WI38 (cell line): ENCODE measurements at regions not wholly inside any gene's neighbourhood (a gene's known extent, or its start where the extent isn't known, plus 50 kb on each side); places are given as distances from the start of the nearest gene placed in this dataset.

Experiments used
- H3K4me3 ChIP-seq: 2 replicates; pipeline ENCODE4 v1.5.1; 2011; ENCODE audit warnings: low read depth, mild to moderate bottlenecking, control low read depth, low read length
- CTCF ChIP-seq: IDR thresholded peaks from 2 replicates; pipeline ENCODE4 v1.5.1; 2012; ENCODE audit warnings: low read depth, mild to moderate bottlenecking, control low read depth, low read length

GRCh38 chr2:226471987-226472470 lies 327.6 kb downstream of the IRS1 start:
- no peak for TF ChIP-seq CTCF
- no peak overlapping the region for H3K4me3 ChIP-seq

- no peak overlapping the region for H3K4me3 ChIP-seq
- TF ChIP-seq CTCF = no peak
Observed at GRCh38 chr2:226467633-226468032, 332.0 kb downstream of the IRS1 start.

GRCh38 chr2:226467221-226467620 lies 332.4 kb downstream of the IRS1 start:
- TF ChIP-seq CTCF = no peak
- H3K4me3 ChIP-seq = no peak overlapping the region

GRCh38 chr2:226466589-226466988 lies 333.0 kb downstream of the IRS1 start:
- no peak overlapping the region for H3K4me3 ChIP-seq
- TF ChIP-seq CTCF = no peak

GRCh38 chr2:226466124-226466523 lies 333.5 kb downstream of the IRS1 start:
- TF ChIP-seq CTCF = no peak

GRCh38 chr2:226464380-226464779 lies 335.2 kb downstream of the IRS1 start:
- no peak for TF ChIP-seq CTCF
- no peak overlapping the region for H3K4me3 ChIP-seq

More at GRCh38 chr2:226466124-226466523, 333.5 kb downstream of the IRS1 start:
- no peak overlapping the region for H3K4me3 ChIP-seq

GRCh38 chr2:226463154-226463553 lies 336.5 kb downstream of the IRS1 start:
- H3K4me3 ChIP-seq = no peak overlapping the region
- TF ChIP-seq CTCF = no peak
